HG03342 (cell line): ENCODE measurements at regions not wholly inside any gene's neighbourhood (a gene's known extent, or its start where the extent isn't known, plus 50 kb on each side); places are given as distances from the start of the nearest gene placed in this dataset.

Experiments used
- ATAC-seq: cut with Tn5 transposase; IDR thresholded peaks from one replicate; pipeline ENCODE4 v1.9.1; 2021; ENCODE audit warnings: mild to moderate bottlenecking, moderate library complexity; ENCODE audit not compliant: unreplicated experiment

DNA sequence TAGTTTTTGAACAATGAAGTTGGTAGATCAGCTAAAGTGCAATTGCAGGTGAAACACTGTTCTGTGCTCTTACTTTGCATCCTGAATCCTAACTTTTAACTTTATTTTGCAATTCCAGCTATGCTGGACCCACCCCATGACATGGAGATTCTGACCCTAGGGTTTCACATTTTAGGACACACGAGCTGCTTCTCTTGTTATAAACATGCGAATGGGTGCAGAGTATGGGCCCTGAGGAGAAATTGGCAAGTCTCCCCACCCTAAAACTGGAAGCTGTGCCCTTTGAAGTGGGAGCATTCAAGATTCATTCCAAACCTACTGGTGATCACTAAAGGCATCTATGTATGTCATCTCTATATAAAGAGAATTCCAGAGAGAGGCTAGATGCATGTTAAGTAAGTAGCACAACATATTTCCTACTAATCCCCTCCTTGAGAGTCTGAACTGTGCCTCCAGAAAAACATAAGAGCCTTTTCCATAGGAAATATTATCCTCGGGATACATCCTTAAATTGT is 794.3 kb upstream of the ZEB2 start:
- ATAC-seq = no peak

DNA sequence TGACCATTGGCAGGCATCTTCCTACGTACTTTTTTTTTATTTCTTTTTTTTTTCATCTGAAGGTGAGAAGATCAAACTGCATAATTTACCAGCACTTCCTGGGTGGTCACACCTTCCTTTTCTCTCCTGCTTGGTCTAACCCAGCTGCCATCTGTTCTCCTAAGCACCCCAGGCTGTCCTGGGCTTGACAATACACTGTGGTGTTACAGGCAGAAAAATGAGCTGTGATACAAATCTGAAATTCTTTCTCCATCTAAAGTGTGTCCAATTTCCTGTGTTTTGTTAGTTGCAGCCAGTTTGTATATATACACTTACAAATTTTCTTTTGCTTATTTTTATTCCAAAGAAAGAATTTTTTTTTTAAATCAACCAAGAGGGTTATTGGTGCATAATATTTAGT is 786.0 kb upstream of the ZEB2 start:
- no peak for ATAC-seq

DNA sequence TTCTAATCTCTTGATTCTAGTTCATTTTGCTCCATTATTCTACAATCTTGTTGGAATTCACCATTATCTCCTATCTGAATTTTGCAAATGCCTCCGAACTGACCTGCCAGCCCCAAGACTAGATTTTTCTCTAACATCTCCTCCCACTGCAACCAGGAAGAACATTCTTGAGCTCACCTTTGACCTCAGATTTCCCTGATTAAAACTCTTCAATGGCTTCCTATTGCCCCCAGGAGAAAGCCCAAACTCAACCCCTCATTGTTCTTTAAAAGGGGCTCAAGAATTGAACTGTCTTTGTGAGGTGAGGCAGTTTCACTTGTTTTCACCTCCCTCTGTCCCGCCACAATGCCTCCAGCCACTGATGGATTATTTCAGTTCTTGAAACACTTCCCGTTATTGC is 784.6 kb upstream of the ZEB2 start:
- no peak for ATAC-seq

GRCh38 chr2:145303536-145303935 is 783.6 kb upstream of the ZEB2 start:
- no peak for ATAC-seq

- no peak for ATAC-seq
Measured at GRCh38 chr2:145302886-145303285, 783.0 kb upstream of the ZEB2 start.

- ATAC-seq = no peak
Measured at GRCh38 chr2:145302451-145302850, 782.5 kb upstream of the ZEB2 start.

DNA sequence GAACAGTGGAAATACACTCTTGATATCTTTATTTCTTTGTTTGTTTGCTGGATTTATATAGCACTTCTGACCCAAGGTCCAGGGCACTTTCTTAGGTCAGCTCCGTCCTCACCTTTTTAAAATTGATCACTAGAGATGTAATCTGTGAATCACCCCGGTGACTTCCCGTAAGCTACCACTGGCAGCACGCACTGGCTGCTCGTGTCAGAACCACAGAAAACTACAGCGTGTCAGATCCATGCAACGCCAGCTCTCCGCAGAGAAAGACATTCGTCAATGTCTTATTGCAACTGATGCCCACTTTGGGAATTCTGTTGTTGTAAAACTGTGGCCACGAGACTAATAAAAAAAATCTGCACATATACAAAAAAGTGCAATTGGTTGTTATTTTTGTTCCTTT is 779.4 kb upstream of the ZEB2 start:
- no peak for ATAC-seq

DNA sequence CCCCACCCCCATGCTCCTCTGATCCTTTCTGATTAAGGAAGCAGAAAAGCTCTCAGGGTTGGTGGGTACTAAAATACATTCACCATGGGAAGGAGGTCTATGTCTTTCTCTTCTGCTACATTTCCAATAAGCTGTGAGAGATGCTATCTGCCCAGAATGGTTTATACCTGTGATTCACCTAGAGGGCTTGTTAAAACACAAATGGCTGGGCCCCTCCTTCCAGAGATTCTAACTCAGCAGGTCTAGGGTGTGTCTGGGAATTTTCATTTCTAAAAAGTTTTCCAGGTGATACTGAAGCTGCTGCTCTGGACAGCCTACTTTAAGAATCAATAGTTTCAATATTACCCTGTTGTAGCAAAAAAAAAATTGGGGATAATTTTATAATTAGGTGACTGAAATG is 772.2 kb upstream of the ZEB2 start:
- ATAC-seq = no peak

- ATAC-seq = no peak
Measured at GRCh38 chr2:145290986-145291385, 771.1 kb upstream of the ZEB2 start.

DNA sequence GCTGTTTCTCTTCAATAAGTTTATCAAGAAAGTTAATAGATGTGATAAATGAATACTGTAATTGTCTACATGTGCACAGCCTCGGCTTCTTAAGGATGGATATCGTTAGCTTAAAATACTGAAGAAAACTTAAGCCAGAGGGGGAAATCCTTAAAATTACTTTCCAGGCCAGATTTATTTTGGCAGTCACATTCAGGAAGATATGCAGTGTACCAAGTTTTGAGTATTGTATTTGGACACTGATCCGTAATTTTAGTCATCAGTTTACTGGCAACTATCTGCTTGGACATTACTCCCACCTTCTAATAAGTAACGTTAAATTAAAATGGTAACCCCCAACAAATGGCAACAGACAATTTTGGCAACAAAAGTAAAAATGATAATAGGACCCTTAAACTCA is 770.0 kb upstream of the ZEB2 start:
- ATAC-seq = no peak

DNA sequence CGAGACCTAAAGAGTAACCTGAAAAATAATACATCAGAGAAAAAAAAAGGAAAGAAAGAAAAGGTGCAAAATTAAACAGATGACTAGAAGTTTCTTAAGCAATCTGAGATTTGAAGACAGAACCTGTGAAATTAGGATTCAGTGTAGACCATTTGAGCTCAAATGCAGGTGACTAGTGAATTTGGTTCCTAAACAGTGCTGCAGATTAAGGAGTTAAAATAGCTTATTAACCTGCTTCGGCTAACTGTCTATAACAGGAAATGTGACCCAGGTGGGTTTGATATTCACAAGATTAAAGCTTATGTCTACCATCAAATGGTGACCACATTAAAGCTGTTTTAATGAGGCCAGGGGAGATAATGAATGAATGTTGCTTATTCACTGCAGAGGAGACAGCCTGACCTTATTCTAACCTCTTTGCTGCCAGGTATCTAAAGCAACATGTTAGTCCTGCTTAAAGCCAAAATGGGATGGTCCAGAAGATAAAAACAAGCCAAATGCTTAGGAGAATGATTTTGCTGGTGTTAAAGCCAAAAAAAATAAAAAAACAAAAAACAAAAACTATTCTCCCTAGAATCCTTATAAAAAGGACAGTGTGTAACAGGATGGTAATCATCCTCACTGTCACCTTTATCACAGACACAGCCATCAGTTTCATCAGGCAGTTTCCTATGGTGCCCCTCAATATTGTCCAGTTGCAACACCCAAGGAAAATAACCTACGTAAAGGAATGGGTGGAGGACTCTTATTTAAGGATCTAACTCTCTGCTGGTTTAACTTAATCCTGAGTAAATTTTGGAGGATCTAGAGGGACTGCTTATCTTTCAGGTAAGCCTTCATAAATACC is 769.0 kb upstream of the ZEB2 start:
- no peak for ATAC-seq

GRCh38 chr2:145287736-145288135 is 767.8 kb upstream of the ZEB2 start:
- no peak for ATAC-seq

DNA sequence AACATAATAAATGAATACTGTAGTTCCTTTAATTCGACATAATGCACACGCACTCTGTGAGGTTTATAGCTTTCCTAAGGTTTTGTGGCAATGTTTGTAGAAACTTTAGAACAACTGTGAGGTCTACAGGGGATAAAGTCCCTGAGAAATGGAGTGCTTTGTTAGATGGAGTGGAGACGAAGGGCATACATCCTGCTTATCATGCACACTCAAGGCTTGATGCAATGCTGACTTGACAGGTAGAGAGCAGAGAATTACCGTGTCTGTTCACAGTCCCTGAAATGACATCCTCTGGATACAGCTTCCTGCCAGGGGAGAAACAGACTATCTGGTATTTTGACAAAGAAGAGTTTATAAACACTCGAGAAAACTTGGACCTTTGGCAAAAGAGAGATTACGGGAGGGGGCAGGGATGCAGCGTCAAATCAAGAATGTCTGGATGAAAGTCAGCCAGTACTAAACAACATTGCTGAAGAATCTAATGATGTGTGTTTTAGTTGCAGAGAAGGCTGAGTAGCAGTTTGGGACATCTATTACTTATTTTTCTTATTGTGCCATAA is 766.9 kb upstream of the ZEB2 start:
- no peak for ATAC-seq

GRCh38 chr2:145284551-145284950 is 764.6 kb upstream of the ZEB2 start:
- ATAC-seq = no peak

DNA sequence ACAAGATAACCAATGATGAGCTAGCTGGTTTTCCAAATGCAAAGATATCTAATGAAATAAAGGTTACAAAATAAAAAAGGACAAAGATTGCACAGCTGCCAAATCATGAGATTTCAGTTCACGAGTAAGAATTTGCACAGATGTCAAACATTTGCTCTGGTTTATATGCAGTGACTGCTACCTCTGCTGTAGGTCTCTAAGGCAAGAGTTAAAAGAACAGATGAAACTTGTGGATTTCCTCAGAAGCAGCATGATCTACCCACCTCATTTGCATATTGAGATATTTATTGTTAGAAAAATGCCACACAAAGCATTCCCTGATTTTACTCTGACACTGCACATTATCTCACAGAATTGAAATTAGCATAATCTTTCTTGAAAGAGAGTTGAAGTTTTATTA is 763.2 kb upstream of the ZEB2 start:
- no peak for ATAC-seq

- ATAC-seq = no peak
Measured at GRCh38 chr2:145277922-145278321, 758.0 kb upstream of the ZEB2 start.

GRCh38 chr2:145273840-145274239 is 753.9 kb upstream of the ZEB2 start:
- no peak for ATAC-seq

- ATAC-seq = no peak
Measured at GRCh38 chr2:145268931-145269330, 749.0 kb upstream of the ZEB2 start.

DNA sequence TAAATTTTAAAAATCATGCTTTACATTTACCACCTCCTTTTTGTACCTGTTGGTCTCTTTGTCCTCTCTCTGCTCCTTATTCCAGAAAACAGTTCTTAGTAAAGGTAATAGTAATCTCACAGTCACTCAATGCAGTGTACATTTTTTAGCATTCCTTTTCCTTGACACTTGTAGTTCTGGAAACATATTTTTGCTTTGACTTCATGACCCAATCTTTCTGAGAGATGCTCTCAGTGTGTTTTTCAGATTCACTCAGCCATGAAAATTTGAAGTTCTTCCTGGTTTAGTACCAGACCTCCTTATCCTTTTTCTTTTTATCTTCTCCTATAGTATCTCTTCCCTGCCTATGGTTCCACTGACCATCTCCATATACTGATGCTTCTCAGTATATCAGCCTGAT is 747.5 kb upstream of the ZEB2 start:
- no peak for ATAC-seq

DNA sequence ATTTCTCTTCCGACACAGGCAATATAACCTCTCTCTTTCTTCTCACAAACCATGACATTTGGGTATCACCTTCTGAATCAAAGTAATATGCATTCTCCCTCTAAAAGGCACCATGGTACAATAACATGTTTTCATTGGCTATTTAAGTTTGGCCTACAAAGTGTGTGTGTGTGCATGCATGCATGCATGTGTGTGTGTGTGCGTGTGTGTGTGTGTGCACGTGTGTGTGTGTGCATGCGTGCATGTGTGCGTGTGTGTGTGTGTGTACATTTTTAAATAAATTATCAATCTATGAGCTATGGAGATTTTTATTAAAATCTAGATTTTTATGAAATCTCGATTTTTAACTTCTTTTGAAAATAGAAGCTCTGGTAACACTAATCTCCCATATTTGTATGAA is 745.3 kb upstream of the ZEB2 start:
- no peak for ATAC-seq

- no peak for ATAC-seq
Measured at GRCh38 chr2:145260674-145261073, 740.8 kb upstream of the ZEB2 start.

GRCh38 chr2:145260081-145260480 is 740.2 kb upstream of the ZEB2 start:
- no peak for ATAC-seq
